Stomach (tissue), 8 donors: ENCODE measurements at regions not wholly inside any gene's neighbourhood (a gene's known extent, or its start where the extent isn't known, plus 50 kb on each side); places are given as distances from the start of the nearest gene placed in this dataset.
A peak's percentile ranks its signal among the peaks of the same experiment; 100 is the strongest.

Source experiments
- DNase-seq, 2 donors: peaks; one replicate each; pipeline versions ENCODE4 v3.0.0 to v3.0.0-alpha.2; 2013 to 2019
- H3K27ac ChIP-seq, 5 donors: fragments of 200-600 bp in 4 of 5; sonication (generic) in 4 of 5; one replicate each; pipeline ENCODE4 v1.5.1; 2013 to 2019; ENCODE audit warnings: mild to moderate bottlenecking in 1 of 5, moderate library complexity in 1 of 5
- H3K27me3 ChIP-seq, 3 donors: fragments of 200-600 bp; sonication (generic); one replicate each; pipeline ENCODE4 v1.5.1; 2017 to 2019; ENCODE audit warnings: mixed run types in 1 of 3
- H3K36me3 ChIP-seq, 4 donors: fragments of 200-600 bp; sonication (generic); 1 replicate in 3 of 4; 2 replicates in 1 of 4; pipeline ENCODE4 v1.5.1; 2016 to 2019
- H3K4me1 ChIP-seq, 4 donors: fragments of 200-600 bp; sonication (generic); one replicate each; pipeline ENCODE4 v1.5.1; 2016 to 2019
- H3K4me3 ChIP-seq, 4 donors: fragments of 200-600 bp; sonication (generic) in 3 of 4; one replicate each; pipeline ENCODE4 v1.5.1; 2016 to 2019; ENCODE audit warnings: mild to moderate bottlenecking in 1 of 4
- H3K9me3 ChIP-seq, 4 donors: fragments of 200-600 bp; sonication (generic); one replicate each; pipeline ENCODE4 v1.5.1; 2016 to 2019
- CTCF ChIP-seq, 7 experiments: fragments of 450-650 bp in 4 of 7; fragments of 200-600 bp in 3 of 7; sonication (generic) in 3 of 7; IDR thresholded peaks; one replicate each; pipeline ENCODE4 v1.5.1; 2016 to 2019; ENCODE audit warnings: antibody characterized with exemption in 7 of 7, control low read depth in 2 of 7, mild to moderate bottlenecking in 1 of 7
- EP300 ChIP-seq: sonication (generic); formaldehyde crosslinking; IDR thresholded peaks from one replicate; pipeline ENCODE4 v1.6.1; 2017; ENCODE audit warnings: antibody characterized with exemption
- POLR2A ChIP-seq, 4 donors: fragments of 450-650 bp; IDR thresholded peaks; one replicate each; pipeline ENCODE4 v1.6.1; 2016; ENCODE audit warnings: antibody characterized with exemption in 4 of 4, control low read depth in 2 of 4, mild to moderate bottlenecking in 1 of 4, moderate library complexity in 1 of 4
- POLR2AphosphoS5 ChIP-seq, 3 donors: sonication (generic); formaldehyde crosslinking; IDR thresholded peaks; one replicate each; pipeline ENCODE4 v1.6.1; 2016; ENCODE audit warnings: antibody characterized with exemption in 3 of 3
- WGBS, 5 donors: extraction: QIAGEN DNeasy Blood & Tissue Kit in 3 of 5; methylation state at CpG; one replicate each; pipeline versions ENCODE4 v1.1.5 to v1.1.7; 2013 to 2018; 5-methylcytosine and 5-hydroxymethylcytosine counted together
- intact Hi-C: fragments of 100-400 bp; cut with DNase I; formaldehyde crosslinking; loops from one replicate; pipeline ENCODE4 v1.15.1; 2023; ENCODE audit warnings: low total_unique reads
- donor health status: healthy with polysubstance abuse.
- donor health status: Bipolar disorder and iron deficiency.
- donor health status: healthy.

- TF ChIP-seq POLR2A (IDR thresholded peaks at IDR 0.05) (no peak), EP300 (no peak), CTCF (IDR thresholded peaks at IDR 0.05) (no peak), POLR2AphosphoS5 (IDR thresholded peaks at IDR 0.05) (no peak)
- peak in 1 of 2 donors; percentile 7 for DNase-seq
- H3K4me3 ChIP-seq, result no peak overlapping the region
- intact Hi-C loops, result no loop called here
- no peaks in the 10 kb centered on the region for H3K9me3 ChIP-seq
- no peak overlapping the region for H3K27ac ChIP-seq
- 44 to 55% (median 52%) methylated on average over 3 of the region's 3 CpGs for WGBS, 5 donors
- no peaks in the 10 kb centered on the region for H3K27me3 ChIP-seq
- H3K4me1 ChIP-seq, result peaks cover 0 to 8% (median 0%) of the 10 kb centered on the region in 4 donors
- H3K36me3 ChIP-seq, result no peaks in the 10 kb centered on the region
Observed at GRCh38 chr1:79262745-79263258, 256.3 kb upstream of the ADGRL4 start.

- no peak overlapping the region for H3K4me3 ChIP-seq
- no peaks in the 10 kb centered on the region for H3K27me3 ChIP-seq
- no peaks in the 10 kb centered on the region for H3K9me3 ChIP-seq
- WGBS, 5 donors, result 46 to 56% (median 52%) methylated on average over 5 of the region's 5 CpGs
- H3K4me1 ChIP-seq, result peaks cover 0 to 8% (median 0%) of the 10 kb centered on the region in 4 donors
- no peak for TF ChIP-seq EP300
- no peak for TF ChIP-seq POLR2A (IDR thresholded peaks at IDR 0.05)
- peak in 5 of 7 experiments; percentile 14 to 36 (median 23) for TF ChIP-seq CTCF (IDR thresholded peaks at IDR 0.05)
- TF ChIP-seq POLR2AphosphoS5 (IDR thresholded peaks at IDR 0.05), result no peak
- no peak overlapping the region for H3K27ac ChIP-seq
- no peaks in the 10 kb centered on the region for H3K36me3 ChIP-seq
- peak in 1 of 2 donors; percentile 55 for DNase-seq
- intact Hi-C loops, result no loop called here
Observed at GRCh38 chr1:79259390-79260336, 253.1 kb upstream of the ADGRL4 start.

- TF ChIP-seq POLR2AphosphoS5 (IDR thresholded peaks at IDR 0.05) (no peak), EP300 (no peak), POLR2A (IDR thresholded peaks at IDR 0.05) (no peak), CTCF (IDR thresholded peaks at IDR 0.05) (no peak)
- WGBS, 5 donors, result 34 to 79% (median 54%) methylated on average over 2 of the region's 2 CpGs
- intact Hi-C loops, result no loop called here
Observed at GRCh38 chr1:79255421-79255820, 248.9 kb upstream of the ADGRL4 start.

GRCh38 chr1:79252598-79252997 is 246.1 kb upstream of the ADGRL4 start:
- DNase-seq, result no peak
- 89 to 96% (median 91%) methylated on average over 3 of the region's 3 CpGs for WGBS, 5 donors
- intact Hi-C loops, result no loop called here
- Histone ChIP-seq H3K4me3 (no peak overlapping the region), H3K9me3 (no peaks in the 10 kb centered on the region), H3K27ac (no peak overlapping the region), H3K36me3 (no peaks in the 10 kb centered on the region), H3K27me3 (no peaks in the 10 kb centered on the region), H3K4me1 (no peaks in the 10 kb centered on the region)
- no peak for TF ChIP-seq POLR2AphosphoS5 (IDR thresholded peaks at IDR 0.05)
- TF ChIP-seq CTCF (IDR thresholded peaks at IDR 0.05), result no peak
- TF ChIP-seq POLR2A (IDR thresholded peaks at IDR 0.05), result no peak
- TF ChIP-seq EP300, result no peak

More at GRCh38 chr1:79255421-79255820, 248.9 kb upstream of the ADGRL4 start:
- no peaks in the 10 kb centered on the region for H3K27me3 ChIP-seq
- no peaks in the 10 kb centered on the region for H3K4me1 ChIP-seq
- H3K4me3 ChIP-seq, result no peak overlapping the region
- H3K9me3 ChIP-seq, result no peaks in the 10 kb centered on the region
- H3K36me3 ChIP-seq, result no peaks in the 10 kb centered on the region
- peak in 1 of 2 donors; percentile 13 for DNase-seq
- H3K27ac ChIP-seq, result no peak overlapping the region
